Testis (tissue), 2 donors: ENCODE measurements at regions not wholly inside any gene's neighbourhood (a gene's known extent, or its start where the extent isn't known, plus 50 kb on each side); places are given as distances from the start of the nearest gene placed in this dataset.
"Not testable (repeated sequence)": the region's sequence is repeated elsewhere in the genome, so short reads cannot be mapped to it uniquely, and the experiment has no call there.

Experiments used
- POLR2A ChIP-seq: fragments of 450-650 bp; IDR thresholded peaks from one replicate; pipeline ENCODE4 v1.6.1; 2017; ENCODE audit warnings: antibody characterized with exemption, mild to moderate bottlenecking, moderate library complexity
- TF ChIP-seq, protein P1 (sequence below), 3 experiments: fragments of 450-650 bp in 2 of 3; fragments of 200-600 bp in 1 of 3; sonication (generic) in 1 of 3; IDR thresholded peaks; one replicate each; pipeline ENCODE4 v1.5.1; 2016 to 2019; ENCODE audit warnings: antibody characterized with exemption in 3 of 3, mild to moderate bottlenecking in 2 of 3, moderate library complexity in 1 of 3

DNA sequence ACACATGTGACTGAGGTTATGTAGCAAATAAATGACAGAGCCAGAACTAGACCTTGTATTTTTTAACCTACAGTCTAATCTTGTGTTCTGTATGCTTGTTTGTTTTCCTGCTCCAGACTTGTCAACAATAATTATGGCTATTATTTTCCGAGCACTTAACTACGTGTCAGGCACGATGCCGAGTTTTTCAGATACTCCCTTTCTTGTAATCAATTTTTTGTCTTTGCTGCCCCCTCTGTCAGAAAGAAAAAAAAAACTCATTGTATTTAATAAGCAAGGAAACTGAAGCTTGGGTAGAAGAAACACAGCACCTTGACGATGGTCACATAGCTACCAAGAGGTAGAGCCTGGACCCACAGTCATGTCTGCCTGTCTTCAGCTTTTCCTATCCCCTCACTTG, 95.7 kb upstream of the TRIM77 start:
- TF ChIP-seq POLR2A, result not testable (repeated sequence)
- TF ChIP-seq, protein P1, sequence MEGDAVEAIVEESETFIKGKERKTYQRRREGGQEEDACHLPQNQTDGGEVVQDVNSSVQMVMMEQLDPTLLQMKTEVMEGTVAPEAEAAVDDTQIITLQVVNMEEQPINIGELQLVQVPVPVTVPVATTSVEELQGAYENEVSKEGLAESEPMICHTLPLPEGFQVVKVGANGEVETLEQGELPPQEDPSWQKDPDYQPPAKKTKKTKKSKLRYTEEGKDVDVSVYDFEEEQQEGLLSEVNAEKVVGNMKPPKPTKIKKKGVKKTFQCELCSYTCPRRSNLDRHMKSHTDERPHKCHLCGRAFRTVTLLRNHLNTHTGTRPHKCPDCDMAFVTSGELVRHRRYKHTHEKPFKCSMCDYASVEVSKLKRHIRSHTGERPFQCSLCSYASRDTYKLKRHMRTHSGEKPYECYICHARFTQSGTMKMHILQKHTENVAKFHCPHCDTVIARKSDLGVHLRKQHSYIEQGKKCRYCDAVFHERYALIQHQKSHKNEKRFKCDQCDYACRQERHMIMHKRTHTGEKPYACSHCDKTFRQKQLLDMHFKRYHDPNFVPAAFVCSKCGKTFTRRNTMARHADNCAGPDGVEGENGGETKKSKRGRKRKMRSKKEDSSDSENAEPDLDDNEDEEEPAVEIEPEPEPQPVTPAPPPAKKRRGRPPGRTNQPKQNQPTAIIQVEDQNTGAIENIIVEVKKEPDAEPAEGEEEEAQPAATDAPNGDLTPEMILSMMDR (IDR thresholded peaks at IDR 0.05), result not testable (repeated sequence)
